HepG2 (cell line): ENCODE measurements at regions not wholly inside any gene's neighbourhood (a gene's known extent, or its start where the extent isn't known, plus 50 kb on each side); places are given as distances from the start of the nearest gene placed in this dataset.

Experiments
- ARNT ChIP-seq: fragments of 450-650 bp; IDR thresholded peaks from 2 replicates; pipeline ENCODE4 v1.6.1; 2017
- RBAK ChIP-seq: sonication (generic); formaldehyde crosslinking; IDR thresholded peaks from 2 replicates; pipeline ENCODE4 v1.5.1; 2020; ENCODE audit warnings: mild to moderate bottlenecking, missing genetic modification reagents
- SRY ChIP-seq: sonication (generic); formaldehyde crosslinking; IDR thresholded peaks from 2 replicates; pipeline ENCODE4 v1.8.0; 2022; ENCODE audit warnings: mild to moderate bottlenecking, missing genetic modification reagents
- ZBTB7A ChIP-seq: sonication (generic); formaldehyde crosslinking; IDR thresholded peaks from 2 replicates; pipeline ENCODE4 v1.8.0; 2022; ENCODE audit warnings: mild to moderate bottlenecking, missing genetic modification reagents

DNA sequence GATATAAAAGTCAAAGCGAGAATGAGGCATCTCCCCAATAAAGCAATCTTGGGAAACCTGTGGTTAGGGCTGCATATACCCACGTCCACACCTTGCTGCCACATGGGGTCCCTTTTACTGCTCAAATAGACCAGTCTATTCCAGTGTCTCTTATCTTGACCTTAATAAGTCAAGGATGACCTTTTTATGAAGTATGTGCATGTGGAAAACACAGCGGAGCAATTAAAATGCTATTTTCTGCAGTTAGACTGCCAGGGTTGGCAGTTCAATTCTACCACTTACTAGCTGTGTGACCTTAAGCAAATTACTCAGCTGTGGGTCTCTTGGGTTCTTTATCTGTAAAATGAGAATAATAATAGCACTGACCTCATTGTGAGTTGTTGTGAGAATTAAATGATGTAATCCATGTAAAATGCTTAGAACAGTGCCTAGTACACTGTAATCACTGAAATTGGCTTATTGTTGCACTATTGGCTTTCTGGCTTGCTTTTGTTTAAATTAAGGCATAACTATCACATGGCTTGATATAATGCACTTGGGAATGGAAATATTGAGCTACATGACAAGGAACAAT, 67.8 kb upstream of the HSPB3 start:
- TF ChIP-seq ARNT (no peak), RBAK (no peak), SRY (CRISPR knock-in tag) (no peak), ZBTB7A (CRISPR knock-in tag) (no peak)
